GM18499 (cell line): ENCODE measurements at regions not wholly inside any gene's neighbourhood (a gene's known extent, or its start where the extent isn't known, plus 50 kb on each side); places are given as distances from the start of the nearest gene placed in this dataset.

ENCODE experiments used
- ATAC-seq: cut with Tn5 transposase; IDR thresholded peaks from one replicate; pipeline ENCODE4 v1.9.1; 2021; ENCODE audit warnings: moderate number of reproducible peaks; ENCODE audit not compliant: insufficient read depth, unreplicated experiment

DNA sequence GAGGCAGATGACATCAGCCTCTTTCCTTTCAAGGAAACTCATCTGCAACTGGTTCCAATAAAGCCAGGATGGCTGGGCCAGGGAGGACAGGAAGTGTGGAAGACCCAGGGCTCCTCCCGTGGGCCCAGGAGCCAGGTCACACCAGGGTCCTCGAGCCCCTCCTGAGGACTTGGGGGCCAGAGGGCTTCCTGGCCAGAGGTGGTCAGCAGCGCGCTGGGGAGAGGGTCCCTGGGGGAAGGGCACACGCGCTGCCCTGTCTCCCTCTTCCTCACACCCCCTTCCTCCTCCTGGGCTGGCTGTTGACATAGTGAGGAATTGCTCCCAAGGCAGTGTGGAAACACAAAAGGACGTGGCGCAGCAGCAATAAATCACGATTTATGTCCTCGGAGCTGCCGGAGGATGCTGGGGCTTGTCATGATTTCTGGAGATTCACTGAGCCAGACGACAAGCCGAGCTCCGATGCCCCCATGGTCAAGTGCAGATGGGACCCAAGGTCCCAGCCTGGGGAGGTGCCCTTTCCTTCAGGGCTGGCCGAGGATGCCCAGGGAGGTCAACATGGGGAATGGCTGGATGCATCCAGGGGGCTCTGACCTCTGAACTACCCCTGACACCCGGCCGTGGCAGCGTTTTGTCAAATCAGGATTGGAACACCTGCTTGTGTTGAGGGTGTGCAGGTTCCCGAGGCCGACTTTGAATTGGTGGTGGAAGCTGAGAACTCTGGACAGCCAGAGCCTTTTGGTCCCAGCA, 152.6 kb downstream of the IRF8 start:
- no peak for ATAC-seq

- no peak for ATAC-seq
Observed at GRCh38 chr16:86052115-86052670, 153.2 kb downstream of the IRF8 start.

- ATAC-seq: no peak
Observed at GRCh38 chr16:86052926-86053325, 154.0 kb downstream of the IRF8 start.

DNA sequence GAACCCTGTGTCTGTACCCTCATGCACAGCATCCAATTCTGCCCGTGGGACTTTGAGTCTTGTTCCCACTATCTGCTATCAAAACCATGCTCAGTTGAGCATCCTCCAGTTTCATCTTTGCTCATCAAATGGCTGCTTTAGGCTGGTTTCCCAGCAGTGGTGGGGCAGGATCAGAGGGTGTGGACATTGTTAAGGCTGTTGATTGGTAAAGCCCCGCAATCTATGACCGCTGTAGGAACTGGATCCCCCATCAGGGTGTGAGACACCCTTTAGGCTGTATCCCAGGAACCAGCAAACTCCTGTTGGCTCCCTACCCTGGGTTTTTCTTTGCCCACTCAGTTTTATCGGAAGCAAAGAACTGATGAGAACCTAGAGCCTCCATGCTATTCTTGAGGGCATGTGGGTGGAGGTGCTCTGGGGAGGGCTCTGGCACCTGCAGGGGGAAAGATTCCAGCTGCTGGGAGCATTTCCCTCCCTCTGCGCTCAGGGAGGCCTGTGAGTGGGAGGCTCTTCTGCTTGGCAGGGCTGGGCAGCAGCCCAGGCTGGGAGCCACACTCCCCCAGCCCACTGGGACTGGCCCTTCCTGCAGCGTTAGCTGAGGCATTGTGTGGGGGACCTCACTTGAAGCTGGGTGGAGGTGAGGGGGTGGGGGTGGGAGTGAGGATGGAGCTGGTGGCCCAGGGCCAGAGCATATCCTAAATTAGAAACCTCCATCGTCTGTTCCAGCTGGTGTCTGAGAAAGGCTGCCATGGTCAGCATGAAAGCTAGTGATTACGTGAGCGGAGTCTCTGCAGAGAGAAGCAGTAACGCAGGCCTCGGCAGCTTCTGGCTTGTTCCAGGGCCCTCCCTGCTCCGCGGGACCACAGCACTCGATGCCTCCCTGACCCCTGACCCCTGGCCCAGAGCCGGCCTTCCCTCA, 160.6 kb downstream of the IRF8 start:
- no peak for ATAC-seq

DNA sequence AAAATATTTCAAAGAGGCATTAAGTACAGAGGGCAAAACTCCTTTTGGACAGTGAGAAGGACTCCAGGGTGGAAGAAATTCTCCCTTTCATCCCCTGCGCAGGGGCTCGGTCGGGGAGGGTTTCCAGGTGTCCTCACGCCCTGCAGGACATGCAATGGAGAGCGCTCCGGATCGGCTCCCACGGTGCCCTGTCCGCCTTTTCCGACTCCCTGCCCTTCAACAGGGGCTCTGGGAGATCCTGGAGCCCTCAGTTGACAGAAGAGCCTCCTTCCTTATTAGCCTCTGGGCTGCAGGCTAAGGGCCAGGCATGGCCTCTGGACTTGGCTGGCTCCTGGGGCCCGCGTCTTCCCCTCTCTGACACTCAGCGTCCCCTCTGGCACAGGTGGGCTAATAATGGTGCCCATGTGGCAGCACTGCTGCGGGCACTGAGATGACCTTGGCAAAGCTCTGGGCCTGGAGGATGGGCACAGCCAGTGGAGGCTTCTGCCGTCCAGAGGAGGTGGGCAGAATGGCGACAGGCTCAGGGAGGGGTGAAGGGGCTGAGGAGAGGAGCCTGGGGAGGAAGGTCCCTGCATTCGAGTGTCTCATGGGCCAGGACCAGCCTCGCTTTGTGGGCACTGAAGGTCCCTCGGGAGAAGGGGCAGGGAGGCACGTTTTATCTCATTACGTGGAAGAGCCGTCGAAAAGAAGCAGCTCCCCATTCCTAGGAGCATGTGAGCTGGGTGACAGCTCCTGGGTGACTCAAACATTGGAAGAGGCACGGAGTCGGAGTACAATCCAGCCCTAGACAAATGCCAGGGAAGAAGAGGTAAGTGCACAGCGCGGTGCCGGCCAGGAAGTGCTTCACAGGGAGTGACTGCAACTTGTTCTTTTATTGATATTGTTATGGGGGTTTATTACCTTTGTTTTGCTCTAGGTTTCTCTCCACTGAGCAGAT, 161.7 kb downstream of the IRF8 start:
- ATAC-seq: no peak

DNA sequence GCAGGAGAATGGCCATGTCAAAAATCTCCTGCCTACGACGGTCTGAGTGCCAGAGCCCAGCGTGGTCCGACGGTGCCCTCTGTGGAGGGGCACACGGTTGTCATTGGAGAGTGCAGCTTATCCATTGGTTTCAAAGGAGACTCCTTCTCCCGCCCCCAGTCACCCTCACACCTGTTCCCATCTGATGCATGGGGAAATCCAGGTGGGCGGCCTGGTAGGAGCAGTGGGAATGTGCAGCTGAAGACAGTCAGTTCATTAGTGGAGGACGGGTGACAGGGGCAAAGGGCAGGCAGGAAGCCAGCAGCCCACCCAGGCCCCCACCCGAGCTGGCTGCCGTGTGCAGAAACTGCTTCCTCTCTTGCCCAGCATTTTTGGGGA, 162.3 kb downstream of the IRF8 start:
- no peak for ATAC-seq

- no peak for ATAC-seq
Observed at GRCh38 chr16:86061721-86062120, 162.8 kb downstream of the IRF8 start.

DNA sequence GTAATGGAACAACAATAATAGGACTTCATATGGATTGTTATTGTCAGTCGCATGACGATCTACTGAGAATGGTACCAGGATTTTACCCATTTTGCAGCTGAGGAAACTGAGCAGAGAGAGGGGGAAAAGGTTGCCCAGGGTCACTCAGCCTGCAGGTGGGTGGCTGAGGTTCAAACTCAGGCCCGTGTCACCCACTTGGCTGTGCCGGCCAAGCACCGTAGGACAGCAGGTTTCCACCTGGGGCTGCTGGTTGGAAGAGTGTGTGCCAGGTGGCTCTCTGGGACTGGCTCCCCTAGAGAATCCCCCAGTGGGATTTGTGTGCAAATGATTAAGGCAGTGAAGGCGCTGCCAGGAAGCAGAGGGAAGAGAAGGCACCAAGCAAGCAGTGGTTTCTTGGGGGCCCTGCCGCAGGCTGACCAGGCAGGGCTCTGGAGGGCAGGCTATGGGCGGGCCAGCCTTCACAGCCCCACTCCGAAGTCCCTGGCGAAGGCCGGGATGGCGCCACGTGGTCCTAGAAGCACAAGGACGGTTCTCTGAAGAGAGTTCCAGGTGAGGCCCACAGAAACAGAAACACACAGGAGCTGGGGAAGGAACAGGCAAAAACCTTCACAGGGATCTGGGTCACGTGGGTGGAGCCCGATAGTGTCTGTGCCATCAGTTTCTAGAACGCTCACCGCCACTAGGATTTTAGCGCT, 163.5 kb downstream of the IRF8 start:
- no peak for ATAC-seq

DNA sequence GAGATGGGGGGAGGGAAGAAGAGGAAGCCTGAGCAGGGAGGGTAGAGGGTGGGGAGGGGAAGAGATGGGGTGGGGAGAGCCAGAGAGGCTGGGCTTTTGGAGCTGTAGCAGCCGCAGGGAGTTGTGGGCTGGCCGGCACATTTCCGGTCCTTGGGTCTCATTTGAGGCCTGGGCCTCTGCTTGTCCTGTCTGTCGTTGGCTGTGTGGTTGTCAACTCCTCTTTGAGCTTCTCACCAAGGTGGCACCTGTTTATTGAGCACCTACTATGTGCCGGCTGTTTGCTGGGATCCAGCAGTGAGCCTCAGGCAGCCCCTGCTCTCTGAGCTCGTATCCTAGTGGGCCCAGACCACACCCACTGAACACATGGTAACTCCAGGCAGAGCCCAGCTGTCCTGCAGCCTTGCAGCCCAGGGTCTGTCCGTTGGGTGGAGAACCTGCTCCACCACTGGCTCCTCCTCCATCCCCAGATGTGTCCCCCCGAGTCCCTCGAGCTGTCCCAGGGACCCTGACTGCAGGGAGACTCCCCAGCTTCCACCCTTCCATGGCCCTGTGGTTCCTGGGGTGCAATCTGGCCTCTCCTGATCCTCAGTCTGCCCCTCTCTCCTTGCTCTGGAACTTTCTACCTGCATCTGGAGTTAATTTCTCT, 164.9 kb downstream of the IRF8 start:
- no peak for ATAC-seq

GRCh38 chr16:86064431-86065250, 165.7 kb downstream of the IRF8 start:
- ATAC-seq: no peak

DNA sequence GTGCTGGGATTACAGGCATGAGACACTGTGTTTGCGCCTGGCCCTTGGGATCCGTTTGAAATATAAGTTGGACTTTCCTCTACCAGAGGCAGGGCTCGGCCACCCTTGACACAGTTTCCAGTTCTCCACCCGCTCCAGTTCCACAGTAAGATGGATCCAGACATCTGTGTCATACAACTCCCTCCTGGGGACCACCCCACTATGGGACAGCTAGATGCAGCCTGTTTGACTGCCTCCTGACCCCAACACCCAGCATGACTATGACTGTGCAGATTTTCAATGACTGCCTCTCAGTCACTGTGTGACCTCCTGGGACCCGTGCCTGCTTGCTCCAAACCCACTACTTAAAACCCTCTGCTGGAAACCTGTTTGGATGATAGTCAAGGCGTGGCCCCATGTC, 166.7 kb downstream of the IRF8 start:
- no peak for ATAC-seq

DNA sequence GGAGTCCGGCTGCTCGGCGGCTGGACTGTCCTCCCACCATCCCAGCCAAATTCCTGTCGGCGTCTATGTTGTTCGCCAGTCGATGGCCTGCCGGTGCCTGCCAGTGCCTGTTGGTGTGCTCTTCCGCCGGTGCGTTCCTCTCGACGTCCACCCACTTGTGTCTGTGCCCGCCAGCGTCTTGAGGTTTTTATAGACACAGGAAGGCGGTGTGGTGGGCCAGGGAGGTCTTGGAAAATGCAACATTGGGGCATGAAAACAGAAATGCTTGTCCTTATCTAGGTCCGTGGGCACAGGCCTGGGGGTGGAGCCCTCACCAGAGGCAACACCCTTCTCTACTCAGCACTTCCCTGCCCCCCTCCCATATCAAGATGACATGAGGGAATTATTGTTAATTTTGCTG, 167.8 kb downstream of the IRF8 start:
- no peak for ATAC-seq

GRCh38 chr16:86067516-86067915, 168.6 kb downstream of the IRF8 start:
- no peak for ATAC-seq

DNA sequence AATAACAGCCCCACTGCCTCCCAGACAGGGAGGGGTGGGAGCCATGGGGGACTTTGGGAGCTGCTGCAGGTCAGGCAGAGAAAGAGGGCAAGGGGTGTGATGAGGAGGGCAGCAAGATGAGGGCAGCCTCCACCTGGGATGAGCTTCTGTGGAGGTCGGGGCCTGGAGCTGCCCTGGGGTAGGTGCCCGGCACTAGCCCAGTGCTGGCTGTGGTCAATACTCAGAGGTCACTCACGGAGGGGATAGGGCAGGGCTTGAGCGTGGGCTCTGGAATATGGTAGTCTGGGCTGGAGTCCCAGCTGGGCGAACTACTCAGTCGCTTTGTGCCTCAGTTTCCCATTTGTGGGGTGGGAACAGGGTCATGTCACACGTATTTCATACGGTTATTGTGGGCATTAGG, 169.0 kb downstream of the IRF8 start:
- no peak for ATAC-seq

GRCh38 chr16:86068722-86069121, 169.8 kb downstream of the IRF8 start:
- no peak for ATAC-seq

GRCh38 chr16:86069736-86070298, 170.9 kb downstream of the IRF8 start:
- no peak for ATAC-seq

DNA sequence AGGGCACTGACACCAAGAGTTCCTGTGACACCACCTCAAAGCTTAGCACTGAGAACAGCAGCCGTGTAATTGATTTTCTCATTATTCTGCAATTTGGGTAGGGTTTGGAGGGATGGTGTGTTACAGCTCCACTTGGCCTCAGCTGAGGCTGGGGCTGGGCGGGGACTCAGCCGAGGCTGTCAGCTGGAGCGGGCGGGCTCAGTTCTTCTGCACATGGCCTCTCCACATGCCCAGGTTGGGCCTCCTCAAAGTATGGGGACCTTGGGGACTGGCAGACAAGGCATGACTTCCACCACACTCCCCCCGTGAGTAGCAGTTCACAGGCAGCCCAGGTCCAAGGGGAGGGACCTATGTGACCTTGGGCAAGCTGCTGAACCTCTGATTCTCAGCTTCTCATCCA, 171.5 kb downstream of the IRF8 start:
- no peak for ATAC-seq

DNA sequence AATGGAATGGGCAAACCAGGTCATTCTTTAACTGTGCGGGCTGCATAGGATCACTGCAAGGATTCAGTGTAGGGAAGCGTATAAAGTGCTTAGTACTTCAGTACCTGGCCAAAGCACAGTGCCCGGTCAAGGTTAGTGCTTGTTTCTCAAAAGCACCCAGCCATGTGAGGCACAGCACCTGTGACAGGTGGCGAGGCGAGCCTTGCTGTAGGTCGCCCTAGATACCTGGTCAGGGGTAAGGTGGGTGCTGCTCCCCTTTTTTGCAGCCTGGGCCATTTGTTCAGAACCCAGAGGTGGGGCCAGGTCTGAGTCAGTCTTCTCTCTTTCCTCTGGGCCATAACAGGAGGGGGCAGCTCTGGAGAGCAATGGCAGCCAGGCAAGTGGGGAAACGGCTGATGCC, 172.0 kb downstream of the IRF8 start:
- no peak for ATAC-seq
